Left forelimb (tissue), 1 donor: ENCODE measurements at regions not wholly inside any gene's neighbourhood (a gene's known extent, or its start where the extent isn't known, plus 50 kb on each side); places are given as distances from the start of the nearest gene placed in this dataset.
"Not testable (repeated sequence)": the region's sequence is repeated elsewhere in the genome, so short reads cannot be mapped to it uniquely, and the experiment has no call there.

Experiments used
- DNase-seq: peaks from one replicate; pipeline ENCODE4 v3.0.0-alpha.2; 2018; ENCODE audit warnings: low spot score

- no peak for DNase-seq
Observed at GRCh38 chr5:71907001-71907588, 188.0 kb downstream of the CARTPT start.

GRCh38 chr5:71907608-71908145 is 188.6 kb downstream of the CARTPT start:
- no peak for DNase-seq

GRCh38 chr5:71910741-71911140 is 191.7 kb downstream of the CARTPT start:
- DNase-seq: no peak

GRCh38 chr5:71912021-71912420 is 192.9 kb downstream of the CARTPT start:
- no peak for DNase-seq

GRCh38 chr5:71914281-71914680 is 193.0 kb upstream of the MAP1B start:
- no peak for DNase-seq

GRCh38 chr5:71922584-71923106 is 184.6 kb upstream of the MAP1B start:
- no peak for DNase-seq

GRCh38 chr5:71923755-71924154 is 183.5 kb upstream of the MAP1B start:
- no peak for DNase-seq

- no peak for DNase-seq
Observed at GRCh38 chr5:71924325-71924724, 182.9 kb upstream of the MAP1B start.

- DNase-seq: no peak
Observed at GRCh38 chr5:71924980-71925379, 182.3 kb upstream of the MAP1B start.

- no peak for DNase-seq
Observed at GRCh38 chr5:71925608-71926091, 181.6 kb upstream of the MAP1B start.

- DNase-seq: no peak
Observed at GRCh38 chr5:71929003-71929402, 178.3 kb upstream of the MAP1B start.

- not testable (repeated sequence) for DNase-seq
Observed at GRCh38 chr5:71930554-71930953, 176.7 kb upstream of the MAP1B start.

GRCh38 chr5:71932131-71932654 is 175.1 kb upstream of the MAP1B start:
- DNase-seq: no peak

GRCh38 chr5:71932655-71933338 is 174.5 kb upstream of the MAP1B start:
- DNase-seq: no peak

GRCh38 chr5:71934322-71934721 is 173.0 kb upstream of the MAP1B start:
- no peak for DNase-seq

- DNase-seq: no peak
Observed at GRCh38 chr5:71937921-71938698, 169.2 kb upstream of the MAP1B start.

GRCh38 chr5:71938895-71939294 is 168.4 kb upstream of the MAP1B start:
- DNase-seq: no peak

- DNase-seq: no peak
Observed at GRCh38 chr5:71939452-71940230, 167.6 kb upstream of the MAP1B start.

- DNase-seq: no peak
Observed at GRCh38 chr5:71943874-71944273, 163.4 kb upstream of the MAP1B start.

- DNase-seq: no peak
Observed at GRCh38 chr5:71945436-71945835, 161.8 kb upstream of the MAP1B start.

GRCh38 chr5:71946343-71947030 is 160.8 kb upstream of the MAP1B start:
- DNase-seq: no peak
